H1 (cell line): ENCODE measurements at regions not wholly inside any gene's neighbourhood (a gene's known extent, or its start where the extent isn't known, plus 50 kb on each side); places are given as distances from the start of the nearest gene placed in this dataset.

Experiments used
- CTCF ChIA-PET: fragments of 300-600 bp; sonication (Branson Sonifier 250); formaldehyde crosslinking; loops from one replicate; lab custom pipeline; 2021; ENCODE audit not compliant: partially characterized antibody; lab: Charles Lee
- POLR2A ChIA-PET: fragments of 300-600 bp; sonication (Branson Sonifier 250); formaldehyde crosslinking; loops from one replicate; lab custom pipeline; 2021; ENCODE audit warnings: inconsistent platforms; ENCODE audit not compliant: partially characterized antibody; lab: Charles Lee
- DNase-seq, 2 experiments: peaks; one replicate each; pipeline versions ENCODE4 v3.0.0 to v3.0.0-alpha.2; 2010 to 2022; ENCODE audit warnings: low spot score in 2 of 2, low read depth in 1 of 2, mixed read lengths in 1 of 2
- FAIRE-seq: peaks from 2 replicates; lab custom pipeline; 2011; peaks lifted over from hg19 to GRCh38; lab: Jason Lieb, UNC
- H2AFZ ChIP-seq: 2 replicates; pipeline ENCODE4 v1.8.1; 2012; ENCODE audit warnings: low read length, inconsistent platforms
- H2AK5ac ChIP-seq: 2 replicates; pipeline ENCODE4 v1.6.1; 2013; ENCODE audit warnings: low read depth, low read length
- H2BK120ac ChIP-seq: replicated peaks from 2 replicates; pipeline ENCODE3; 2013; ENCODE audit warnings: low read depth, low read length, inconsistent platforms
- H2BK12ac ChIP-seq: 2 replicates; pipeline ENCODE4 v1.6.1; 2013; ENCODE audit warnings: low read depth, low read length
- H2BK15ac ChIP-seq: 2 replicates; pipeline ENCODE4 v1.6.1; 2013; ENCODE audit warnings: low read length
- H2BK20ac ChIP-seq: 2 replicates; pipeline ENCODE4 v1.6.1; 2013; ENCODE audit warnings: low read length
- H2BK5ac ChIP-seq: 2 replicates; pipeline ENCODE4 v1.6.1; 2013; ENCODE audit warnings: low read depth, low read length
- H3K14ac ChIP-seq: 2 replicates; pipeline ENCODE4 v1.6.1; 2013; ENCODE audit warnings: inconsistent platforms; ENCODE audit not compliant: insufficient read length
- H3K18ac ChIP-seq: 2 replicates; pipeline ENCODE4 v1.6.1; 2013; ENCODE audit warnings: low read length; ENCODE audit errors: extremely low read depth
- H3K23ac ChIP-seq: 2 replicates; pipeline ENCODE4 v1.6.1; 2013; ENCODE audit warnings: inconsistent platforms; ENCODE audit not compliant: insufficient read length
- H3K23me2 ChIP-seq: 2 replicates; pipeline ENCODE4 v1.6.1; 2013; ENCODE audit warnings: low read depth, low read length
- H3K27ac ChIP-seq: 2 replicates; pipeline ENCODE4 v1.6.1; 2011; ENCODE audit warnings: low read depth, low read length, inconsistent platforms
- H3K27me3 ChIP-seq, 4 experiments: replicated peaks in 1 of 4; 1 replicate in 1 of 4; 2 replicates in 3 of 4; pipeline versions ENCODE4 v1.6.1 to v1.8.1; 2011 to 2013; ENCODE audit warnings: low read length in 3 of 4, mild to moderate bottlenecking in 3 of 4, inconsistent platforms in 2 of 4, mixed read lengths in 2 of 4, moderate library complexity in 1 of 4; ENCODE audit not compliant: control insufficient read depth in 3 of 4, insufficient read depth in 3 of 4; ENCODE audit errors: extremely low read depth in 1 of 4
- H3K36me3 ChIP-seq, 4 experiments: 2 replicates each; pipeline versions ENCODE4 v1.6.1 to v1.8.1; 2011 to 2013; ENCODE audit warnings: mild to moderate bottlenecking in 4 of 4, low read length in 3 of 4, moderate library complexity in 2 of 4, control low read depth in 1 of 4, inconsistent platforms in 1 of 4; ENCODE audit not compliant: insufficient read depth in 4 of 4, control insufficient read depth in 2 of 4
- H3K4ac ChIP-seq: replicated peaks from 2 replicates; pipeline ENCODE3; 2013; ENCODE audit warnings: low read length, low read depth, mixed read lengths, inconsistent platforms; ENCODE audit not compliant: insufficient read length
- H3K4me1 ChIP-seq, 4 experiments: replicated peaks in 1 of 4; 1 replicate in 1 of 4; 2 replicates in 3 of 4; pipeline versions ENCODE4 v1.6.1 to v1.8.1; 2011 to 2013; ENCODE audit warnings: low read length in 3 of 4, inconsistent platforms in 2 of 4, mixed read lengths in 1 of 4; ENCODE audit not compliant: insufficient read depth in 4 of 4, control insufficient read depth in 3 of 4
- H3K4me2 ChIP-seq, 2 experiments: 2 replicates each; pipeline versions ENCODE4 v1.6.1 to v1.8.1; 2011 to 2013; ENCODE audit warnings: low read depth in 2 of 2, low read length in 2 of 2, control low read depth in 1 of 2, inconsistent platforms in 1 of 2, mild to moderate bottlenecking in 1 of 2; ENCODE audit not compliant: insufficient read depth in 1 of 2
- H3K4me3 ChIP-seq, 4 experiments: fragments of 200-600, 300-600 bp in 1 of 4; sonication (generic), shearing (Covaris generic), sonication (Bioruptor Twin) in 1 of 4; 2 replicates each; pipeline versions ENCODE4 v1.5.1 to v1.8.1; 2011 to 2016; ENCODE audit warnings: low read length in 4 of 4, low read depth in 3 of 4, control low read depth in 2 of 4, inconsistent platforms in 2 of 4, mild to moderate bottlenecking in 2 of 4, mixed read lengths in 1 of 4, moderate library complexity in 1 of 4; ENCODE audit not compliant: insufficient read depth in 2 of 4; ENCODE audit errors: extremely low read depth in 1 of 4
- H3K56ac ChIP-seq: replicated peaks from 2 replicates; pipeline ENCODE3; 2013; ENCODE audit warnings: low read depth, mild to moderate bottlenecking, mixed read lengths, low read length, inconsistent platforms; ENCODE audit not compliant: insufficient read length
- H3K79me1 ChIP-seq: 2 replicates; pipeline ENCODE4 v1.6.1; 2013; ENCODE audit warnings: low read depth, low read length, control low read depth
- H3K79me2 ChIP-seq, 2 experiments: 2 replicates each; pipeline versions ENCODE4 v1.6.1 to v1.8.1; 2012 to 2013; ENCODE audit warnings: low read length in 2 of 2, mild to moderate bottlenecking in 2 of 2, inconsistent platforms in 1 of 2; ENCODE audit not compliant: insufficient read depth in 2 of 2, control insufficient read depth in 1 of 2
- H3K9ac ChIP-seq, 4 experiments: replicated peaks in 1 of 4; 1 replicate in 1 of 4; 2 replicates in 3 of 4; pipeline versions ENCODE4 v1.6.1 to v1.8.1; 2011 to 2013; ENCODE audit warnings: low read depth in 3 of 4, low read length in 3 of 4, control low read depth in 2 of 4, mild to moderate bottlenecking in 2 of 4, moderate library complexity in 2 of 4, inconsistent platforms in 1 of 4; ENCODE audit errors: extremely low read depth in 1 of 4
- H3K9me3 ChIP-seq, 2 experiments: 2 replicates each; pipeline versions ENCODE4 v1.6.1 to v1.8.1; 2012 to 2013; ENCODE audit warnings: mild to moderate bottlenecking in 2 of 2, moderate library complexity in 2 of 2, control low read depth in 1 of 2, inconsistent platforms in 1 of 2, low read depth in 1 of 2, low read length in 1 of 2, mixed read lengths in 1 of 2; ENCODE audit not compliant: insufficient read depth in 2 of 2
- H4K20me1 ChIP-seq, 2 experiments: replicated peaks in 1 of 2; 2 replicates each; pipeline versions ENCODE3 to v1.8.1; 2011 to 2013; ENCODE audit warnings: inconsistent platforms in 2 of 2, low read length in 2 of 2, mild to moderate bottlenecking in 1 of 2; ENCODE audit not compliant: insufficient read depth in 2 of 2, control insufficient read depth in 1 of 2
- H4K5ac ChIP-seq: 2 replicates; pipeline ENCODE4 v1.6.1; 2013; ENCODE audit warnings: low read length, low read depth, mixed read lengths, inconsistent platforms; ENCODE audit not compliant: insufficient read length
- H4K8ac ChIP-seq: 2 replicates; pipeline ENCODE4 v1.8.0; 2013; ENCODE audit warnings: mild to moderate bottlenecking, moderate library complexity, low read length, inconsistent platforms; ENCODE audit not compliant: insufficient read depth; ENCODE audit errors: extremely low read depth
- H4K91ac ChIP-seq: replicated peaks from 2 replicates; pipeline ENCODE3; 2013; ENCODE audit warnings: low read length, mixed read lengths, inconsistent platforms; ENCODE audit not compliant: insufficient read length
- ASH2L ChIP-seq: fragments of 200-600, 300-600 bp; sonication (generic); IDR thresholded peaks from one replicate; pipeline ENCODE4 v1.7.1; 2017; ENCODE audit warnings: low read length
- CHD2 ChIP-seq: IDR thresholded peaks from 2 replicates; pipeline ENCODE4 v1.6.1; 2012; ENCODE audit warnings: low read length, improper control_type of control experiment
- CTBP2 ChIP-seq: IDR thresholded peaks from 2 replicates; pipeline ENCODE4 v1.7.0; 2011; ENCODE audit warnings: borderline replicate concordance, mild to moderate bottlenecking, moderate library complexity, mixed read lengths, low read length; ENCODE audit not compliant: insufficient read depth, insufficient read length
- EP300 ChIP-seq, 2 experiments: IDR thresholded peaks; 1 replicate in 1 of 2; 2 replicates in 1 of 2; pipeline ENCODE4 v1.6.1; 2011 to 2012; ENCODE audit warnings: low read depth in 2 of 2, low read length in 2 of 2, mild to moderate bottlenecking in 2 of 2, borderline replicate concordance in 1 of 2, inconsistent platforms in 1 of 2, moderate library complexity in 1 of 2
- GTF2F1 ChIP-seq: IDR thresholded peaks from 2 replicates; pipeline ENCODE4 v1.6.1; 2012; ENCODE audit warnings: low read depth, low read length, improper control_type of control experiment, borderline replicate concordance
- HDAC2 ChIP-seq, 2 experiments: fragments of 300-600 bp in 1 of 2; sonication (generic) in 1 of 2; IDR thresholded peaks; 2 replicates each; pipeline ENCODE4 v1.6.1; 2011 to 2012; ENCODE audit warnings: low read depth in 2 of 2, low read length in 2 of 2, mild to moderate bottlenecking in 2 of 2, moderate library complexity in 2 of 2, borderline replicate concordance in 1 of 2, inconsistent platforms in 1 of 2
- MAX ChIP-seq: IDR thresholded peaks from 2 replicates; pipeline ENCODE4 v1.6.1; 2012; ENCODE audit warnings: inconsistent platforms
- PHF8 ChIP-seq: fragments of 200-600 bp; sonication (generic); conservative IDR thresholded peaks from 2 replicates; pipeline ENCODE4 v1.7.1; 2012; ENCODE audit warnings: low read depth, mild to moderate bottlenecking, inconsistent platforms, low read length, moderate library complexity
- RBBP5 ChIP-seq: IDR thresholded peaks from 2 replicates; pipeline ENCODE4 v1.7.1; 2012; ENCODE audit warnings: low read depth, mild to moderate bottlenecking, inconsistent platforms, low read length, moderate library complexity, borderline replicate concordance
- RNF2 ChIP-seq: fragments of 200-900, 300-1000 bp; sonication (generic); IDR thresholded peaks from 2 replicates; pipeline ENCODE4 v1.7.1; 2016; ENCODE audit warnings: borderline replicate concordance, low read depth, mild to moderate bottlenecking, antibody characterized with exemption, low read length; ENCODE audit not compliant: poor library complexity, severe bottlenecking; ENCODE audit errors: missing control alignments
- SIRT6 ChIP-seq: IDR thresholded peaks from one replicate; pipeline ENCODE4 v1.7.1; 2012; ENCODE audit warnings: low read length, inconsistent platforms
- SIX5 ChIP-seq: IDR thresholded peaks from 2 replicates; pipeline ENCODE4 v1.6.1; 2011; ENCODE audit warnings: mild to moderate bottlenecking, low read depth, low read length
- TAF1 ChIP-seq: IDR thresholded peaks from 2 replicates; pipeline ENCODE4 v1.6.1; 2011; ENCODE audit warnings: mild to moderate bottlenecking, low read depth, low read length
- WGBS, 2 experiments: shearing (Covaris generic) in 1 of 2; methylation state at CpG; one replicate each; pipeline versions ENCODE4 v1.1.6 to v1.1.7; 2013 to 2015; ENCODE audit warnings: low lambda C conversion rate in 2 of 2, mixed read lengths in 2 of 2, inconsistent platforms in 1 of 2, low coverage in 1 of 2, missing lambda C conversion rate in 1 of 2; ENCODE audit not compliant: insufficient replicate concordance in 2 of 2, insufficient coverage in 1 of 2, insufficient read length in 1 of 2; ENCODE audit errors: extremely low coverage in 1 of 2, missing lambda C conversion rate in 1 of 2; 5-methylcytosine and 5-hydroxymethylcytosine counted together

GRCh38 chr12:89845366-89845765 lies 136.7 kb upstream of the ATP2B1 start:
- DNase-seq (no peak), FAIRE-seq (no peak)
- Histone ChIP-seq H2AK5ac (no peak overlapping the region), H3K4me1 (no peaks in the 10 kb centered on the region), H4K5ac (no peak overlapping the region), H3K14ac (no peak overlapping the region), H2BK20ac (no peak overlapping the region), H2BK5ac (no peak overlapping the region), H2BK12ac (no peak overlapping the region), H3K9ac (no peak overlapping the region), H4K8ac (no peak overlapping the region), H3K23ac (no peak overlapping the region), H3K36me3 (no peaks in the 10 kb centered on the region), H3K4ac (no peak overlapping the region), H4K91ac (no peak overlapping the region)
- 85% methylated on average over 3 of the region's 3 CpGs; no CpG with 5 or more reads in 1 of the 2 experiments for WGBS, 2 experiments
- TF ChIP-seq CTBP2: no peak
- TF ChIP-seq PHF8: no peak
- no peak for TF ChIP-seq GTF2F1
- TF ChIP-seq RBBP5: no peak
- no peak for TF ChIP-seq CHD2
- TF ChIP-seq TAF1: no peak
- no peak for TF ChIP-seq SIRT6
- no peak for TF ChIP-seq ASH2L
- TF ChIP-seq SIX5: no peak
- no peak for TF ChIP-seq EP300 (IDR thresholded peaks at IDR 0.05; ENCODE audit: borderline replicate concordance in 1 of 2, low read depth in 2 of 2, low read length in 2 of 2)
- no peak for TF ChIP-seq RNF2
- no peak for TF ChIP-seq MAX
- TF ChIP-seq HDAC2 (IDR thresholded peaks at IDR 0.05; ENCODE audit: borderline replicate concordance in 1 of 2, low read depth in 2 of 2, low read length in 2 of 2): no peak
- TF ChIP-seq, all 59 proteins: peak for 0
- Histone ChIP-seq H3K79me1 (no peaks in the 10 kb centered on the region), H3K79me2 (no peaks in the 10 kb centered on the region), H3K27me3 (no peaks in the 10 kb centered on the region), H4K20me1 (no peaks in the 10 kb centered on the region), H2BK120ac (no peak overlapping the region), H3K56ac (no peak overlapping the region), H3K4me3 (no peak overlapping the region), H2AFZ (no peak overlapping the region), H3K23me2 (no peaks in the 10 kb centered on the region), H3K27ac (no peak overlapping the region), H3K18ac (no peak overlapping the region), H2BK15ac (no peak overlapping the region), H3K9me3 (no peaks in the 10 kb centered on the region), H3K4me2 (no peak overlapping the region)
- ChIA-PET CTCF (no interaction called here), POLR2A (no interaction called here)
